ENCODE measurements at regions not wholly inside any gene's neighbourhood (a gene's known extent, or its start where the extent isn't known, plus 50 kb on each side); places are given as distances from the start of the nearest gene placed in this dataset.

DNA sequence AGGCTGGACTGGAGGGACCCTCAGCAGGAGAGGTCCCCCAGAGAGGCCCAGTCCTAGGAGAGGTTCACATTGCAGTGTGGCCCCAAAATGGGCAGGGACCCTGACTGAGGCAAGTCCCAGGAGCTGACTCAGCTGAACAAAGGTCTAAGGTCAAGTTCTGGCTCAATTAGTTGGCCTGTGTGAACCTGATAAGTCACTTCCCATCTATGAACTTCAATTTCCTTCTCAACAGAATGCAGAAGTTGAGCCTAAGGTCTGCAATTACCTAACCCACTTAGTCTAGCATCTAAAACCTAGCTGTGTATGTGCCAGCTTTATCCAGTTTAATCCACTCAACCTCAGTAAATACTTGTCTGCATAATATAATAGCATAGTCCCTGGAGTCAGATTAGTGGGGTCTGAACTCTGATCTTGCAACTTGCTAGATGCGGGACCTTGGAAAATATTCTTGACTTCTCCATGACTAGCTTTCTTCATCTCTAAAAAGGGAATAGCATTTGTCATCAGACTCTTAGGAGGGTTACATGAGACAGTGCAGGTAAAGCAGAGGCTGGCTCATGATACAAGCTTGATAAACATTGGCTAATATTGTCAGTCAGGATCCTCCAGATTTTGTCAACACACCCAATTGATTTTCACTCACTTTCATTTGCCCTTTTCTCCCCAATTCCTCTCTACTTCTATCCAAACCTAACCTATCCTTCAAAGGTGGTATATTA is 465.5 kb downstream of the INSC start:
- H3K36me3 ChIP-seq, result no peaks in the 10 kb centered on the region
- intact Hi-C loops (cut with DNase I), result no loop called here
- no peak for DNase-seq
- WGBS, 2 donors, result 95 to 98% methylated on average over 1 of the region's 1 CpG
- no peak overlapping the region for H3K4me3 ChIP-seq
- no peaks in the 10 kb centered on the region for H3K9me3 ChIP-seq
- TF ChIP-seq EP300 (IDR thresholded peaks at IDR 0.05), result no peak
- TF ChIP-seq POLR2A (IDR thresholded peaks at IDR 0.05), result no peak
- no peak for TF ChIP-seq POLR2AphosphoS5 (IDR thresholded peaks at IDR 0.05)
- no peak for TF ChIP-seq CTCF (IDR thresholded peaks at IDR 0.05)
- no peaks in the 10 kb centered on the region for H3K4me1 ChIP-seq
- no peaks in the 10 kb centered on the region for H3K27me3 ChIP-seq
- H3K27ac ChIP-seq, result no peak overlapping the region

- no peak for TF ChIP-seq EP300 (IDR thresholded peaks at IDR 0.05)
- TF ChIP-seq CTCF (IDR thresholded peaks at IDR 0.05), result no peak
- TF ChIP-seq POLR2A (IDR thresholded peaks at IDR 0.05), result no peak
- no peak for TF ChIP-seq POLR2AphosphoS5 (IDR thresholded peaks at IDR 0.05)
- Histone ChIP-seq H3K9me3 (no peaks in the 10 kb centered on the region), H3K36me3 (no peaks in the 10 kb centered on the region), H3K4me1 (no peaks in the 10 kb centered on the region), H3K4me3 (no peak overlapping the region), H3K27me3 (no peaks in the 10 kb centered on the region), H3K27ac (no peak overlapping the region)
- intact Hi-C loops (cut with DNase I), result no loop called here
- DNase-seq, result no peak
- 91 to 92% methylated on average over 3 of the region's 3 CpGs for WGBS, 2 donors
Observed at GRCh38 chr11:15580775-15581095, 466.0 kb downstream of the INSC start.

DNA sequence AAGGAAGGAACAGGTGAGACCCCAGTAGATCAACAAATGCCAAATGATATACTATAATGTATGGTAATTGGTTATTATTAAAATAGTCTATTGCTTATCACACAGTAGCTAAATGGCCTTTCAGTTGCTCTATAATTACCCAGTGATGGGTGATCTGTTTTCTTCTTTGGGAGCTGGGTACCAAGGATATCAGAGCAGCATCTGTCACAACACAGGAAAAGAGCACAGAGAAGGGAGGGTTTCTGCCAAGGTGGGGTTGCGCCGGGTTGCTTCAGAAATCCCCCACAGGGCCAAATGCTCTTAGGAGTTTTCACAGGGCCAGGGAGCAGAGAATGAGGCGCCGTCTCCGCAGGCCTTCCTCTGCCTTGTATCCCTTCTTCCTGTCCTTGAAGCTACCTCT is 469.4 kb downstream of the INSC start:
- Histone ChIP-seq H3K27me3 (no peaks in the 10 kb centered on the region), H3K4me3 (no peak overlapping the region), H3K27ac (no peak overlapping the region), H3K9me3 (no peaks in the 10 kb centered on the region), H3K36me3 (no peaks in the 10 kb centered on the region), H3K4me1 (no peaks in the 10 kb centered on the region)
- 92 to 97% methylated on average over 5 of the region's 5 CpGs for WGBS, 2 donors
- intact Hi-C loops (cut with DNase I), result no loop called here
- no peak for TF ChIP-seq CTCF (IDR thresholded peaks at IDR 0.05)
- no peak for TF ChIP-seq EP300 (IDR thresholded peaks at IDR 0.05)
- TF ChIP-seq POLR2A (IDR thresholded peaks at IDR 0.05), result no peak
- no peak for TF ChIP-seq POLR2AphosphoS5 (IDR thresholded peaks at IDR 0.05)
- no peak for DNase-seq

DNA sequence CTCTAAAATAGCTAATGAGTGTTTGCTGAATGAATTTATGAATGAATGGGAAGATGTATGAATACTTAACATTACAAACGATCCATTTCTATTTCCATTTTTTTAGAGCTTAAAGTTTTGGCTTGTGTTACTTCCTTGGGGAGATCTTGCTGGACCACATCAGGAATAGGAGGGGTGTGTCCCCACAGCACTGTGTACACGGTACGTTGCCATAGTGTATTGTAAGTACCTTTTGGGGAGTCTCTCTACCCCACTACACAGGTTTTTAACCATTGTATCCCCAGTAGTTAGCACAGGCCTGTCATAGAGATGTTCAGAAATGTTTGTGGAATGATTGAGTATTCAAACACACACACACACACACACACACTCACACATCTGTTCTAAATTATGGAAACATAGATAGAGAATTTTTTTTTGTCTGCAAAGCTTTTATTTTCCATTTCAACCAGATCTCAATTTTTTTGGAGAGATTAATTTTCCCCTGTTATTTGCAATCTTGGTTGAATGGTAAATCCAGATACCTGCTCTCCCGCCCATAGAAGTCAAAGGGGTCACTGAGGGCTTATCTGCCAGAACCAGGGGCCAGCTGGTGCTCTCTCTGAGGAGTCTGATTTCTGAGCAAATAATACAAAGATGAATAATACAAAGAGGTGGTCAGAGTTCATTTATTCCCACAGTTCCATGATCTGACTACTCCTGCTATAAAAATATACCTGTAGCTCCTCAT is 471.0 kb downstream of the INSC start:
- Histone ChIP-seq H3K27me3 (no peaks in the 10 kb centered on the region), H3K36me3 (no peaks in the 10 kb centered on the region), H3K27ac (no peak overlapping the region), H3K4me1 (no peaks in the 10 kb centered on the region), H3K4me3 (no peak overlapping the region), H3K9me3 (no peaks in the 10 kb centered on the region)
- intact Hi-C loops (cut with DNase I), result no loop called here
- WGBS, 2 donors, result 77 to 83% methylated on average over 4 of the region's 4 CpGs
- no peak for DNase-seq
- no peak for TF ChIP-seq CTCF (IDR thresholded peaks at IDR 0.05)
- no peak for TF ChIP-seq EP300 (IDR thresholded peaks at IDR 0.05)
- TF ChIP-seq POLR2AphosphoS5 (IDR thresholded peaks at IDR 0.05), result no peak
- no peak for TF ChIP-seq POLR2A (IDR thresholded peaks at IDR 0.05)
